Chondrocyte (in vitro differentiated cells): ENCODE measurements at regions not wholly inside any gene's neighbourhood (a gene's known extent, or its start where the extent isn't known, plus 50 kb on each side); places are given as distances from the start of the nearest gene placed in this dataset.

Experiments used
- DNase-seq: peaks from one replicate; pipeline ENCODE4 v3.0.0; 2021; ENCODE audit warnings: mixed read lengths, low spot score
- H3K27ac Mint-ChIP-seq: one replicate; pipeline ENCODE4 v1.8.0; 2021; ENCODE audit warnings: mild to moderate bottlenecking, moderate library complexity, mixed read lengths; ENCODE audit not compliant: unreplicated experiment
- H3K27me3 Mint-ChIP-seq: 2 replicates; pipeline ENCODE4 v1.8.0; 2021; ENCODE audit warnings: low read depth, mixed read lengths
- H3K36me3 Mint-ChIP-seq: 2 replicates; pipeline ENCODE4 v1.8.0; 2021; ENCODE audit warnings: low read depth, mixed read lengths
- H3K4me1 Mint-ChIP-seq: 2 replicates; pipeline ENCODE4 v1.8.0; 2021; ENCODE audit warnings: low read depth, mild to moderate bottlenecking, mixed read lengths
- H3K4me3 Mint-ChIP-seq: one replicate; pipeline ENCODE4 v1.8.0; 2021; ENCODE audit warnings: mild to moderate bottlenecking, moderate library complexity, mixed read lengths; ENCODE audit not compliant: unreplicated experiment
- H3K9me3 Mint-ChIP-seq: 2 replicates; pipeline ENCODE4 v1.8.0; 2021; ENCODE audit warnings: low read depth, mixed read lengths
- CTCF ChIP-seq: fragments of 200-600 bp; sonication (generic); IDR thresholded peaks from 2 replicates; pipeline ENCODE4 v1.5.0; 2021; ENCODE audit warnings: antibody characterized with exemption, mild to moderate bottlenecking, moderate library complexity

DNA sequence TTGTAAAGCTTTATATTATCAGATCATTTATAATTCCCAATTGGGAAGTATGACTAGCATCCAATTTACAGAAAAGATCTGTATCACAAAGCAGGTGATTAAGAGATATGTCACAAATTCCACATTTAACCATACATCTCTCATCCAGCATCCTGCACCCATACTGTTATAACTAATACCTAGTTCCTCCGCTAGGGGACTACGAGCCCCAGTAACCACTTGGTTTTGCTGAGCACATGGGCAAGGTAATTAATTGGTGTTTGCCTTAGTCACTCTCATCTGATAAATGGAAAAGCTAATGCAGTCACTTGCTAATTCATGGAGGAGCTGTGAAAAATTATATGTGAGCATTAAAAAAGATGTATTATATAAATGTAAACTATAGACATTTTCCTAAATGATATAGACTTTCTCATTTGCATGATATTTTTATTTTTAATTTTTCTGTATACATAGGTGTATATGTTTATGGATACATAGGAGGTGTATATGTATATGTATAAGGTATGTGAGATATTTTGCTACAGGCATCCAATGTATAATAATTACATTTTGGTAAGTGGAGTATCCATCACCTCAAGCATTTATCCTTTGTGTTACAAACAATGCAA, 1031.8 kb downstream of the GALC start:
- peak; percentile 69 for TF ChIP-seq CTCF
- Mint-ChIP-seq H3K4me1 (no peaks in the 10 kb centered on the region), H3K4me3 (no peak overlapping the region), H3K27ac (no peak overlapping the region), H3K36me3 (no peaks in the 10 kb centered on the region), H3K27me3 (no peaks in the 10 kb centered on the region), H3K9me3 (peaks cover 20% of the 10 kb centered on the region)
- no peak for DNase-seq

- TF ChIP-seq CTCF, result no peak
- Mint-ChIP-seq H3K9me3 (no peaks in the 10 kb centered on the region), H3K4me1 (no peaks in the 10 kb centered on the region), H3K27me3 (peaks cover 2% of the 10 kb centered on the region), H3K27ac (no peak overlapping the region), H3K4me3 (no peak overlapping the region), H3K36me3 (no peaks in the 10 kb centered on the region)
- DNase-seq, result no peak
Measured at GRCh38 chr14:86955771-86956354, 1037.1 kb downstream of the GALC start.

DNA sequence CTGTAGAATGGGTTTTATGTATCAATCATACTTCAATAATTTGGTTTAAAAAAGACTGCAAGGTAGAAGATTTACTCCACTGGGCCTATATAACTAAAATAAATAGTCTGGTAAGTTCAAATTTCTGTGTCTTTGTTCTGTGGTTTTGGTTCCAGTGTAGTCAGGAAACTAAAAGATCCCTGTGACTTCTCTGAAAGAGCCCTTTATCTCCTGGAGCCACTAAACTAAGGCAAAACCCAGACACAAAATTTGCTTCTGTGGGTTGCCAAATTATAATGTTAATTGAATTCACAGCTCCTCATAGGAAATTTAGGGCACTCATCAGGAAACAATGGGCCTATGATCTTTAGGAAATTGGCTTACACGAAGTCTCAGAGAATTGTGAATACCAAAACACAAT, 1038.4 kb downstream of the GALC start:
- H3K4me1 Mint-ChIP-seq, result no peaks in the 10 kb centered on the region
- no peak for TF ChIP-seq CTCF
- DNase-seq, result no peak
- H3K27ac Mint-ChIP-seq, result no peak overlapping the region
- H3K27me3 Mint-ChIP-seq, result peaks cover 2% of the 10 kb centered on the region
- H3K4me3 Mint-ChIP-seq, result no peak overlapping the region
- no peaks in the 10 kb centered on the region for H3K36me3 Mint-ChIP-seq
- H3K9me3 Mint-ChIP-seq, result no peaks in the 10 kb centered on the region

DNA sequence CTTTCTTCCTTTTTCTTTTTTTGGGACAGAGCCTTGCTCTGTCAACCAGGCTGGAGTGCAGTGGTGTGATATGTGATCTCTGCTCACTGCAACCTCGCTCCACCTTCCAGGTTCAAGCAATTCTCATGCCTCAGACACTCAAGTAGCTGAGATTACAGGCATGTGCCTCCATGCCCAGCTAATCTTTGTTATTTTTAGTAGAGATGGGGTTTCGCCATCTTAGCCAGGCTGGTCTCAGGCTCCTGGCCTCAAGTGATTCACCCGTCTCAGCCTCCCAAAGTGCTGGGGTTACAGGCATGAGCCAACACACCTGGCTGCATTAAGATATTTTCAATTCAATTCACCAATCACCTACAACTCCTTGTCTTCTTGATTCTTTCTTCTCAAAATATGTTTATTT, 1046.5 kb downstream of the GALC start:
- H3K9me3 Mint-ChIP-seq, result no peaks in the 10 kb centered on the region
- no peak overlapping the region for H3K27ac Mint-ChIP-seq

DNA sequence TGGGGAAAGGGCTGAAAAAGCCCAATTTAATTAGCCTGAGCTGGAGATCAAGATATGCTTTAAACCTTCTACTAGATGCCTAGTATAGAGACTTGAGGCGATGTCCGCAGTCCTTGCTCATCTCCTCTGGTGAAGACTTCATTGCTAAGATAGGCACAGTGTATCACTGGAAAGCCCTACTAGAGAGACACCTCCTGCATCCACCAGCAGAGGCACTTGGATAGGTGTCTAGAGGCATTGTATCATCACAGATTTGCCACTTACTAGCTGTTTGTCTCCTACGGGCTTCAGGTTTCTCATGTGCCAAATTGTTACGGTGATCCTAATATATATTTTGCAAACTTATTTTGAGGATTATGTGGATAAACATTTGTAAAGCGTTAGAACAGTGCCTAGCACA, 1048.5 kb downstream of the GALC start:
- Mint-ChIP-seq H3K36me3 (no peaks in the 10 kb centered on the region), H3K27me3 (no peaks in the 10 kb centered on the region), H3K4me3 (no peak overlapping the region), H3K9me3 (no peaks in the 10 kb centered on the region), H3K4me1 (no peaks in the 10 kb centered on the region), H3K27ac (no peak overlapping the region)
- no peak for DNase-seq
- TF ChIP-seq CTCF, result no peak

More for the DNA sequence above, 1046.5 kb downstream of the GALC start:
- Mint-ChIP-seq H3K36me3 (no peaks in the 10 kb centered on the region), H3K4me3 (no peak overlapping the region), H3K27me3 (no peaks in the 10 kb centered on the region), H3K4me1 (no peaks in the 10 kb centered on the region)
- no peak for DNase-seq
- no peak for TF ChIP-seq CTCF
